ENCODE measurements at regions not wholly inside any gene's neighbourhood (a gene's known extent, or its start where the extent isn't known, plus 50 kb on each side); places are given as distances from the start of the nearest gene placed in this dataset.

- no peaks in the 10 kb centered on the region for H3K9me3 Mint-ChIP-seq
- peaks cover 11% of the 10 kb centered on the region for H3K27me3 Mint-ChIP-seq
- no peak overlapping the region for H3K27ac Mint-ChIP-seq
- peaks cover 7% of the 10 kb centered on the region for H3K4me1 Mint-ChIP-seq (ENCODE audit: low read depth)
- H3K4me3 Mint-ChIP-seq, result no peak overlapping the region
- H3K36me3 Mint-ChIP-seq (ENCODE audit: low read depth), result no peaks in the 10 kb centered on the region
Measured at GRCh38 chr9:7542693-7543092, 256.9 kb downstream of the DMAC1 start.

- Mint-ChIP-seq H3K36me3 (ENCODE audit: low read depth) (no peaks in the 10 kb centered on the region), H3K27me3 (peaks cover 11% of the 10 kb centered on the region), H3K9me3 (no peaks in the 10 kb centered on the region), H3K4me3 (no peak overlapping the region), H3K27ac (no peak overlapping the region), H3K4me1 (ENCODE audit: low read depth) (peaks cover 7% of the 10 kb centered on the region)
Measured at GRCh38 chr9:7542126-7542525, 257.5 kb downstream of the DMAC1 start.

- peaks cover 29% of the 10 kb centered on the region for H3K4me1 Mint-ChIP-seq (ENCODE audit: low read depth)
- no peaks in the 10 kb centered on the region for H3K9me3 Mint-ChIP-seq
- H3K27me3 Mint-ChIP-seq, result peaks cover 10% of the 10 kb centered on the region
- H3K27ac Mint-ChIP-seq, result no peak overlapping the region
- H3K4me3 Mint-ChIP-seq, result no peak overlapping the region
- H3K36me3 Mint-ChIP-seq (ENCODE audit: low read depth), result no peaks in the 10 kb centered on the region
Measured at GRCh38 chr9:7536310-7536939, 263.2 kb downstream of the DMAC1 start.

DNA sequence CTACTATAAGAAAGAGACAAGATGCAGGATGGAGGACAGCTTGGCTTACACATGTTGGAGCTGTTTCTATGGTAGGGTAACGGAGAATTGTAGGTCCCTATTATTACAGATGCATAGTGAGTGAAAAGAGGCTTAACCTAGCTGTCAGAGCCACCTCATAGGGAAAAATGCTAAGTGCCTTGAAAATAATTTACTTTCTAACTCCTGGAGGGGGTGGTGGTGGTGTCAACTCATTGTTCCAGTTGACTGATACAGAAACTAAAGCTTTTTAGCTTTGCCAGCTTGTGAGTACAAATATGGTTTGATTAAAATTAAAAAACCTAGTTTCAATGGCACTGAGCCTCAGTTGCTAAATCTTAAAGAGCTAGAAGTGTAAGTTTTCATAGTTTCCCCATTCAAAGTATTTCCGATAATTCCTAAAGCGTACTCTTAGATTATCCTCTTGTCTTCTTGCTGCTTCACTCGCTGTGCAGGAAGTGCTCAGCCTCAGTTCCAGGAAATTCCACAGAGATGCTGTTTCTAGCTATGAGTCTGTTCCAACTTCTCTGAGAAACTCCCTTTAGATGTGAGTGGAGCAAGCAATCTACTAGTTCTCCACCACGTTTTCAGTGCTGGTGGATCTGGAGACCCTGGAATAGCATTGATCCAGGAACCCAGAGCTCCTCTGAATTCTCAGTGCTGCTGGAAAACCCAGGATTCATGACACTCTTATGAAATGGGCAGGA, 265.2 kb downstream of the DMAC1 start:
- peaks cover 29% of the 10 kb centered on the region for H3K4me1 Mint-ChIP-seq (ENCODE audit: low read depth)
- peaks cover 22% of the 10 kb centered on the region for H3K27me3 Mint-ChIP-seq
- H3K27ac Mint-ChIP-seq, result peak overlapping the region; percentile 56
- no peaks in the 10 kb centered on the region for H3K36me3 Mint-ChIP-seq (ENCODE audit: low read depth)
- peak overlapping the region; percentile 15 for H3K4me3 Mint-ChIP-seq
- H3K9me3 Mint-ChIP-seq, result no peaks in the 10 kb centered on the region

- Mint-ChIP-seq H3K27ac (peak overlapping the region; percentile 56), H3K4me1 (ENCODE audit: low read depth) (peaks cover 29% of the 10 kb centered on the region), H3K27me3 (peaks cover 27% of the 10 kb centered on the region), H3K4me3 (peak overlapping the region; percentile 6), H3K9me3 (no peaks in the 10 kb centered on the region), H3K36me3 (ENCODE audit: low read depth) (no peaks in the 10 kb centered on the region)
Measured at GRCh38 chr9:7533376-7534090, 266.0 kb downstream of the DMAC1 start.

DNA sequence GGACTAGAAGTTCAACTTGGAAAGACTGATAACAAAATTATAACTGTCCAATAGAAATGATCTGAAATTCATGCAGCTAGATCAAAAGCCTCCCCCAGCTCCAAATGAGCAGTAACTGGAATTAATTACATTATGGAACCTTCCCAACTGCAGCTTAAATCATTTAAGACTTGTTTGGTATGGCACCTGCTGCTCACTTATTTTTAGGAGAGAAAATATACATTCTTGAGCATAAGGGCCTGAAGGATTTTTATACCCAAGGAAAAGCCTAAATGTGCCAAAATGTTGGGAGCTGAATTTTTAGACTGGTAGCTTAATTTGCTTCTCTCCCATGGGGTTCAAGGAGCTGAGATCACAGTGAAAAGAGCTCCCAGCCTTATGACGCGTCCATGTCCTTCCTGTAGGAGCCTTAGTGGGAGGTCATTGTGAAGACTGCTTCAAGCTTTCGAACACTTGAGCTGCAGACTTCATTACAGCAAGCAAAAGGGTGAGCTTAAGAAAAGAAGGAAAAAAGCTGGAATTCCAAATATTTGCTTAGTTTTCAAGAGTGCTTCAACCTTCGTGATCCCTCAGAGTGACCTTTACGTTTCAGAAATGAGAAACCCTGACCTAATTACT, 276.0 kb downstream of the DMAC1 start:
- no peak overlapping the region for H3K27ac Mint-ChIP-seq
- H3K27me3 Mint-ChIP-seq, result peaks cover 17% of the 10 kb centered on the region
- no peaks in the 10 kb centered on the region for H3K9me3 Mint-ChIP-seq
- H3K36me3 Mint-ChIP-seq (ENCODE audit: low read depth), result no peaks in the 10 kb centered on the region
- no peak overlapping the region for H3K4me3 Mint-ChIP-seq
- no peaks in the 10 kb centered on the region for H3K4me1 Mint-ChIP-seq (ENCODE audit: low read depth)

- Mint-ChIP-seq H3K9me3 (no peaks in the 10 kb centered on the region), H3K4me1 (ENCODE audit: low read depth) (no peaks in the 10 kb centered on the region), H3K27me3 (peaks cover 12% of the 10 kb centered on the region), H3K36me3 (ENCODE audit: low read depth) (no peaks in the 10 kb centered on the region), H3K4me3 (no peak overlapping the region), H3K27ac (no peak overlapping the region)
Measured at GRCh38 chr9:7520396-7520795, 279.2 kb downstream of the DMAC1 start.

- no peaks in the 10 kb centered on the region for H3K9me3 Mint-ChIP-seq
- H3K4me1 Mint-ChIP-seq (ENCODE audit: low read depth), result no peaks in the 10 kb centered on the region
- H3K36me3 Mint-ChIP-seq (ENCODE audit: low read depth), result no peaks in the 10 kb centered on the region
- H3K4me3 Mint-ChIP-seq, result no peak overlapping the region
- H3K27ac Mint-ChIP-seq, result no peak overlapping the region
- H3K27me3 Mint-ChIP-seq, result peaks cover 13% of the 10 kb centered on the region
Measured at GRCh38 chr9:7516376-7516775, 283.2 kb downstream of the DMAC1 start.

DNA sequence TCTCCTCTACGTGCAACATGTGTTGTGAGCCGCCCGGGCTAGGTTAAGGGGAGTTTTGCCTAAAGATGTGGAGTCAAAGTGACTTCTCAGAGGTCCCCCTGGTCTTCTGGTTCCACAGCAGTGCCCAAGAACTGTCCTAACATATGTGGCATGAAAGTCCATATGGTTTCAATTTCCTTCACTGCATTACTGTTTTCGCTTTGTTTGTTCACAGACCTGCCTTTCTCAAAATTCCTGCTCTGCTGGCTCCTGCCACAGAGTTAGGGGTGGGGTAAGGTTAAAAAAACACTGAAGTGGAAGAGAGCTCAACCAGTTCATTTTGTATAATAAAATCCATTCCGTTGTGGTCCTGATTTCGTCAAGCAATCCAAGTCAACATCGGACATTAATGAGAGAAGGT, 289.4 kb downstream of the DMAC1 start:
- H3K27me3 Mint-ChIP-seq, result peaks cover 11% of the 10 kb centered on the region
- no peak overlapping the region for H3K4me3 Mint-ChIP-seq
- H3K9me3 Mint-ChIP-seq, result no peaks in the 10 kb centered on the region

GRCh38 chr9:7509576-7510145, 289.9 kb downstream of the DMAC1 start:
- Mint-ChIP-seq H3K27ac (no peak overlapping the region), H3K9me3 (no peaks in the 10 kb centered on the region), H3K4me3 (no peak overlapping the region), H3K27me3 (peaks cover 13% of the 10 kb centered on the region), H3K36me3 (ENCODE audit: low read depth) (no peaks in the 10 kb centered on the region), H3K4me1 (ENCODE audit: low read depth) (no peaks in the 10 kb centered on the region)

More for the DNA sequence above, 289.4 kb downstream of the DMAC1 start:
- H3K4me1 Mint-ChIP-seq (ENCODE audit: low read depth), result no peaks in the 10 kb centered on the region
- no peak overlapping the region for H3K27ac Mint-ChIP-seq
- no peaks in the 10 kb centered on the region for H3K36me3 Mint-ChIP-seq (ENCODE audit: low read depth)

DNA sequence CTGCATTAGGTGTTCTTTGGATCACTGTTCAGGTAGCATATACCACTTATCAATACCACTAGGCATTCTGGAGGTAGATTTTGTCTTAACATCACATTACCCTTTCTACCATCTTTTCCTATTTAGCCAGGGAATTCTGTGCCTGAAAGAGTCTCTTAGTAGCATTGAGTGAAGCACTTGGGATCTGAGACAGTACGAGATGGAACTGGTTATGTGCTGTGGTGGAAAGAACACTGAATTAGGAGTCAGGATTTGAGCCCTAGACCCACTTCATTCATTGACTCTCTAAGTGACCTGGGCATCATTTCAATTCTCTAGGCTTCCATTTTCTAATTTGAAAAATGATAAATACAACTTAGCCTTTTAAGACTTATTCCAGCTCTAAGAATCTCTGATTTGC, 291.1 kb downstream of the DMAC1 start:
- H3K9me3 Mint-ChIP-seq, result no peaks in the 10 kb centered on the region
- no peaks in the 10 kb centered on the region for H3K4me1 Mint-ChIP-seq (ENCODE audit: low read depth)
- H3K27ac Mint-ChIP-seq, result no peak overlapping the region
- peaks cover 16% of the 10 kb centered on the region for H3K27me3 Mint-ChIP-seq
- no peaks in the 10 kb centered on the region for H3K36me3 Mint-ChIP-seq (ENCODE audit: low read depth)
- no peak overlapping the region for H3K4me3 Mint-ChIP-seq

DNA sequence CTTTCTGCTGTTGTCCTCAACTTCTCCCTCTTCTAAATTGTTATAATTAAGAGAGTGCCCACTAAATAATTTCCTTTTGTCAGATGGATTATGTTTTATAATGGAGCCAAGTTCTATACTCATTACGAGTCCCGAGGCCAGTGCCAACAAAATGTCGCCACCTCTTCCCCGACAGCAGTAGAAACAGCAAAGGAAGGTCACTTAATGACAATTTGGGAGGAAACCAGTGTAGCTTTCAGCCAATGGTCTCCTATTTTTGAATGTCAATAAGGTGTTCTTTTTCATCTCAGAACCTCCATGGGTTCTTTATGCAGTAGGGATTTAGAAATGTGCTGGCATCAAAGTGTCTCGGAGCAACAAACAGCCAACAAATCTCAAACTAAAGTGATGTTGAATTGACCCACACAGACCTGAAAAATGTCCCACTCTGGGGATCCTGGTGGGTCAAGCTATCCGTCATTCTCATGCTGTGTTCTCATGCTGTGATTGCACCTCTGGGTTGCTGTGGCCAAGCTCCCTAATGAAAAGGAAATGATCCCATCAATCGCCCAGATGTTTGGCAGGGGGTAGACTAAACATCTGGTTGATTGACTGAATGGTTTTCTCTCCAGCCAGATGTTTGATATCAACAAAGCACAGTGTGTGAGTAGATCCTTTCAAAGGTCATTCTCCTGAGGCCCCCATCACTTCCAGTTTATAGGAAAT, 291.9 kb downstream of the DMAC1 start:
- no peak overlapping the region for H3K27ac Mint-ChIP-seq
- no peak overlapping the region for H3K4me3 Mint-ChIP-seq
- H3K36me3 Mint-ChIP-seq (ENCODE audit: low read depth), result no peaks in the 10 kb centered on the region
- peaks cover 17% of the 10 kb centered on the region for H3K27me3 Mint-ChIP-seq
- H3K4me1 Mint-ChIP-seq (ENCODE audit: low read depth), result no peaks in the 10 kb centered on the region
- H3K9me3 Mint-ChIP-seq, result no peaks in the 10 kb centered on the region

GRCh38 chr9:7507026-7507425, 292.6 kb downstream of the DMAC1 start:
- H3K4me1 Mint-ChIP-seq (ENCODE audit: low read depth), result no peaks in the 10 kb centered on the region
- H3K27ac Mint-ChIP-seq, result no peak overlapping the region
- no peaks in the 10 kb centered on the region for H3K36me3 Mint-ChIP-seq (ENCODE audit: low read depth)
- no peak overlapping the region for H3K4me3 Mint-ChIP-seq
- H3K27me3 Mint-ChIP-seq, result peaks cover 17% of the 10 kb centered on the region
- H3K9me3 Mint-ChIP-seq, result no peaks in the 10 kb centered on the region

DNA sequence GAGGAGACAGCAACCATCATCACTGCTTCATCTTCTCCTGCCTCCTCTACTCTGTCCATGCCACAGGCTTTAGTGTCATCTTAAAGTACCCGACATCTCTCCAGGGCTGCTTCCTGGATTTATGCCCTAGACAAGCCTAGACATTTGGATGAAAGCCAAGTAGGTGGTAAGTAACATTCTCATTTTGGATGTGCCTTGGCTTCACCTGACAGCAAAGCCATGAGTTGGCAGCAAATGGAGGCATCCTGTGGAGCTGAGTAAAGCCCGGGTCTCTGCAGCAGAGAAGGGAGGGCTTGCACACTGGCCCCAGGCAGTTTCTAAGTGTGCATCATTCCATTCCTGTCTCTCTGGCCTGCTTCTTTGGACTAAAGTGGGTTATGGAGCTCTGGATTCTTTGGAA, 299.1 kb downstream of the DMAC1 start:
- H3K36me3 Mint-ChIP-seq (ENCODE audit: low read depth), result no peaks in the 10 kb centered on the region
- peaks cover 14% of the 10 kb centered on the region for H3K27me3 Mint-ChIP-seq
- H3K4me1 Mint-ChIP-seq (ENCODE audit: low read depth), result no peaks in the 10 kb centered on the region
- peaks cover 4% of the 10 kb centered on the region for H3K9me3 Mint-ChIP-seq
- no peak overlapping the region for H3K4me3 Mint-ChIP-seq
- H3K27ac Mint-ChIP-seq, result no peak overlapping the region

All from stimulated activated naive CD8-positive, alpha-beta T cell treated with anti-CD3 and anti-CD28 coated beads, Interleukin-15, Interleukin-2, amounts not matched to agents 100 ng/mL and 50 ng/mL, for 24 hours (primary cell).